A549 (cell line): ENCODE measurements at regions not wholly inside any gene's neighbourhood (a gene's known extent, or its start where the extent isn't known, plus 50 kb on each side); places are given as distances from the start of the nearest gene placed in this dataset.

ENCODE experiments used
- CBX2 ChIP-seq: fragments of 200-600 bp; sonication (generic); IDR thresholded peaks from 2 replicates; pipeline ENCODE4 v1.6.1; 2016; ENCODE audit warnings: low read depth, mild to moderate bottlenecking, borderline replicate concordance
- CHD2 ChIP-seq: fragments of 150-350 bp; IDR thresholded peaks from 2 replicates; pipeline ENCODE4 v1.6.1; 2014; ENCODE audit warnings: low read length; ENCODE audit not compliant: partially characterized antibody
- CTCF ChIP-seq: fragments of >200 bp; sonication (Bioruptor Twin); formaldehyde crosslinking; IDR thresholded peaks from 3 replicates; pipeline ENCODE4 v1.5.1; 2016
- EHMT2 ChIP-seq: fragments of 200-600 bp; sonication (generic); IDR thresholded peaks from 2 replicates; pipeline ENCODE4 v1.6.1; 2016; ENCODE audit warnings: antibody characterized with exemption, low read depth, mild to moderate bottlenecking, moderate library complexity
- EP300 ChIP-seq, 2 experiments: fragments of >200 bp; sonication (Bioruptor Twin); formaldehyde crosslinking; IDR thresholded peaks; 2 replicates in 1 of 2; 3 replicates in 1 of 2; pipeline ENCODE4 v1.6.1; 2016 to 2017
- MAX ChIP-seq: IDR thresholded peaks from 2 replicates; pipeline ENCODE4 v1.6.1; 2012
- NR3C1 ChIP-seq: fragments of >200 bp; sonication (Bioruptor Twin); formaldehyde crosslinking; IDR thresholded peaks from 3 replicates; pipeline ENCODE4 v1.6.1; 2017
- POLR2A ChIP-seq: IDR thresholded peaks from 2 replicates; pipeline ENCODE4 v1.6.1; 2012; ENCODE audit warnings: mild to moderate bottlenecking, low read length
- RAD21 ChIP-seq, 2 experiments: fragments of >200 bp in 1 of 2; sonication (Bioruptor Twin) in 1 of 2; formaldehyde crosslinking in 1 of 2; IDR thresholded peaks in 1 of 2; conservative IDR thresholded peaks in 1 of 2; 2 replicates in 1 of 2; 3 replicates in 1 of 2; pipeline ENCODE4 v1.6.1; 2012 to 2018; ENCODE audit warnings: inconsistent platforms in 1 of 2

GRCh38 chr12:68393417-68393816 is 61.3 kb upstream of the MDM1 start:
- TF ChIP-seq CTCF (no peak), CBX2 (no peak), EHMT2 (no peak), POLR2A (no peak), EP300 (IDR thresholded peaks at IDR 0.05) (no peak), CHD2 (no peak), NR3C1 (no peak), MAX (no peak), RAD21 (conservative IDR thresholded peaks at IDR 0.05 in 1 of 2, IDR thresholded peaks at IDR 0.05 in 1 of 2) (no peak)
